ENCODE measurements at regions not wholly inside any gene's neighbourhood (a gene's known extent, or its start where the extent isn't known, plus 50 kb on each side); places are given as distances from the start of the nearest gene placed in this dataset.

DNA sequence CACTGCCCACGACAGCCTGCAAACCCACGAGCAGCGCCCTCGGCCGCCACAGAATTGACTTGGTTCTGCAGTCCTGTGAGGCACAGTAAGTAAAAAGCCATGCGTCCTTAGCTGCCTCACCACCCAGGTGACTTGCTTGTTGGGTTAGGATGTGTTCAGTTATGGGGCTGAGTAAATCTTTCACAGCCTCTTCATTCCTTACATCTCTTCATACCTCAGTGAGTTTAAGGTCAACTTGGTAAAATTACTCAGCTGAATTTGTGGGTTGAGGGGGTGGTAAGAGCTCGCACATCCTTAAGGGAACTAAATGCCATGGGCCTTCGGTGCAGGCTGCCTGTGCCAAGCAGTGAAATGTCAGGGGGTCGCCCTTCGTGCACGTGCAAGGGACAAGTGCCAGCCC is 165.2 kb upstream of the ALKAL2 start:
- no peak overlapping the region for H3K4me3 Mint-ChIP-seq
- H3K4me1 Mint-ChIP-seq: peaks cover 18% of the 10 kb centered on the region
- ATAC-seq: no peak

DNA sequence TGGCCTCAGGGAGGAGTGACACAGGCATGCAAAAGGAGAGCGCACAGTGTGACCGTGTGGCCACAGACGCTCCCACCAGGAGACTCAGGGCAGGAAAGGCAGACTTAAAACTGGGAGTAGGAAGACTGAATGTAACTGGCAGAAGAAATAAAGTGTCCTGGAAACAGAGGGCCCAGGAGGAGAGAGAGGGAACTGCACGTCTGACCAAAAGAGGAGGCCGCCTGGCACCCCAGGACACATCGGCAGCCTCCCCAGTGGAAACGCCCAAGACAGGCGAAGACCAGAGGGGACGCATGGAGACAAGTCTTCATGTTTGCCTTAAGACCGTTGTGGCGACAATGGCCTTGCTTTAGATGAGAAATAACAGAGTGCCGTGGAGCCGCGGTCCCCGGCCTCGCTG is 163.6 kb upstream of the ALKAL2 start:
- Mint-ChIP-seq H3K27ac (no peak overlapping the region), H3K9me3 (no peaks in the 10 kb centered on the region), H3K27me3 (peaks cover 18% of the 10 kb centered on the region), H3K4me1 (peaks cover 9% of the 10 kb centered on the region), H3K4me3 (no peak overlapping the region)
- no peak for ATAC-seq
- no peak for DNase-seq

More for the DNA sequence above, 165.2 kb upstream of the ALKAL2 start:
- H3K27ac Mint-ChIP-seq: no peak overlapping the region
- H3K27me3 Mint-ChIP-seq: peaks cover 35% of the 10 kb centered on the region
- H3K9me3 Mint-ChIP-seq: no peaks in the 10 kb centered on the region
- DNase-seq: no peak

DNA sequence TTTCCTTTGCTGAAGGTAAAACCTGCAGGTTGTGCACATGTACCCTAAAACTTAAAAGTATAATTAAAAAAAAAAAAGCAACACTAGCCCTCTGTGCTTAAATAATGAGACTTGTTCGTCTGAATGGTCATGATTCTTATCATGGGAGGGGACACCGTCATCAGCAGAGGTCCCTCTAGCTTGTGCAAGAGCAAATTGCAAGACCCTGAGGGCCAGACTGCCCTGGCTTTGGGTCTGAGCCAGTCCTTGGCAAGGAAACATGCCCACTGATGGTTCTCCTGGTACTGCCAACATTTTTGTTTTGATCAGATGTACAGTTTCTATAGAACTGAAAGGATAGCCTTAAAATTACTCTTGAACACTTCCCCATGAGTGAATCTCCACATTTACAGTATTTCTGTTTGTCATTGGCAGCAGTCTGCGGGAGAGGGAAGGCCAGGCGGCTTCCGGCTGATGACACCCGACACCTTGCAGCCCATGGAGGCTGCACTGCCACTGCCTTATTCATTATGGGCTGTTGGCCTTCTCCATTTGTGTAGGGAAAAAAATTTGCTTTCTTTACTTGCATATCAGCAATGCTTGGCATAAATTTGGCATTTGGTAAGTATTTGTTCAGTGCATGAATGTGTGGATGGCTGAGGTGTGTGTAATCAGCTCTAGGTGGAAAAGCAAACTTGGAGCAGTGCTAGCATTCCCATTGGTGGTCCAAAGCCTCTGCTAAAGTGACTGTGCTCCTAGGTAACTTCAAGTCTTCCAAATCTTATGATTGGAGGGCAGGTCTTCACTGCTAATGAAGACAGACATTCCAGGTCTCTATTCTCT is 161.6 kb upstream of the ALKAL2 start:
- H3K9me3 Mint-ChIP-seq: no peaks in the 10 kb centered on the region
- no peaks in the 10 kb centered on the region for H3K4me1 Mint-ChIP-seq
- no peak for ATAC-seq
- no peaks in the 10 kb centered on the region for H3K27me3 Mint-ChIP-seq
- no peak overlapping the region for H3K4me3 Mint-ChIP-seq
- H3K27ac Mint-ChIP-seq: no peak overlapping the region
- DNase-seq: no peak

DNA sequence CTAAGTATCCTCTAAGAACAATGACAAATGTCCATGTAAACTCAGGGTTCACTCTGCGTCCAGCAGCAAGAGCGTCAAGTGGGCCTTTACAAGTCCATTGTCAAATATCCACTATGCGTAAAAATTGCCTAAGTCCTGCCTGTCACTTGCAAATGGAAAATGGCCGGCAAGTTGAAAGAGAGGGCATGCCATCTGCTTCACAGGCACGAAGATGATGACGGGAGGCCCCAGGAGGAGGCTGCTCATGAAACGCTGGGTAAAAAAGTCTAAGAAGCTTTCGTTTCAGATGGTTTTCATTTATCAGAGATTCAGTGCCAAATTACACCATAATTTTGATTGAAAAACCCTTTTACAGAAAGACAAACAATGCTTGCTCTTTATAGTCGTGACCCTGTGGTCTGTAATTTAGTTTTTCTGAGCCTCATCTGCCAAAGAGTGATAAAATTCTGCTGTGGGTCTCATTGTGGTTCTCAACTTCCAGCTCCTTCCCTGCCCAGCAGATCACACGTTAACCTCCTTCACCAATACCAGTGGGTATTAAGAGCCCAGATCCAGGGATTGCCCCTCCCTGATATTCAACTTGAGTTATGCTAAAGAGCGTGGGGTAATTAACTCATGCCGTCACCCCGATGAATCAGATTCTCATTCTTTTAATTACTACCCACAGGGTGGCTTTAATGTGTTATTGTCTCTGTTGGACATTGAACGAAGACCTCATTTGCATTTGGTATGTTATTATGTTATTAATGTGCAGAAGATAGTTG is 160.2 kb upstream of the ALKAL2 start:
- H3K27me3 Mint-ChIP-seq: no peaks in the 10 kb centered on the region

DNA sequence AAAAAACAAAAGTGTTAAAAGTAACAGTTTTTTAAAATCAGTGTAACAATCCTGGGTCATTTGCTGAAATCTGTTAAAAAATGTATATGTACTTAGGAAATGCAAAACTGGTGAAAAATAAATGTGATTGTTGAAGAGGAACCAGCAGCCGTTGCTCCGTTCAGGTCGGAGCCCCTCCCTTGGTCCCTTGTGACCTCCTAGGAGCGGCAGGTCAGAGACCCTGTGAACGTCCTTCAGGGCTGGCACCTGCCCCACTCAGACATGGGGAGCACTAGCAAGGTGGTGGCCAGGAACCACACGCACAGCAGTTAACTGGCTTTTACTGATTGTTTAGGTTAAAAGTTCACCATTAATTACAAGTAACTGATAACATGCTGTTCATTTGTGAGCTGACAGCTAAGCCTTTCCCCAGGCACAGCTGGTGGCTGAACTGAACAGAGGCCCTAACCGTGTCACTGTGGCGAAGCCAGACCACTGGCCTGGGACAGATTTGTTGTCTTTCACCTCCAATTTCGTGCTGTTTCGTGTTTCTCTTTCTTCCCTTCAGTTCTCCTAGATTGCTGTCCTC is 159.2 kb upstream of the ALKAL2 start:
- no peaks in the 10 kb centered on the region for H3K27me3 Mint-ChIP-seq
- no peak overlapping the region for H3K27ac Mint-ChIP-seq
- ATAC-seq: no peak
- no peaks in the 10 kb centered on the region for H3K4me1 Mint-ChIP-seq
- H3K4me3 Mint-ChIP-seq: no peak overlapping the region
- no peak for DNase-seq
- no peaks in the 10 kb centered on the region for H3K9me3 Mint-ChIP-seq

More for the DNA sequence above, 160.2 kb upstream of the ALKAL2 start:
- Mint-ChIP-seq H3K9me3 (no peaks in the 10 kb centered on the region), H3K4me3 (no peak overlapping the region), H3K27ac (no peak overlapping the region), H3K4me1 (no peaks in the 10 kb centered on the region)
- no peak for ATAC-seq
- no peak for DNase-seq

DNA sequence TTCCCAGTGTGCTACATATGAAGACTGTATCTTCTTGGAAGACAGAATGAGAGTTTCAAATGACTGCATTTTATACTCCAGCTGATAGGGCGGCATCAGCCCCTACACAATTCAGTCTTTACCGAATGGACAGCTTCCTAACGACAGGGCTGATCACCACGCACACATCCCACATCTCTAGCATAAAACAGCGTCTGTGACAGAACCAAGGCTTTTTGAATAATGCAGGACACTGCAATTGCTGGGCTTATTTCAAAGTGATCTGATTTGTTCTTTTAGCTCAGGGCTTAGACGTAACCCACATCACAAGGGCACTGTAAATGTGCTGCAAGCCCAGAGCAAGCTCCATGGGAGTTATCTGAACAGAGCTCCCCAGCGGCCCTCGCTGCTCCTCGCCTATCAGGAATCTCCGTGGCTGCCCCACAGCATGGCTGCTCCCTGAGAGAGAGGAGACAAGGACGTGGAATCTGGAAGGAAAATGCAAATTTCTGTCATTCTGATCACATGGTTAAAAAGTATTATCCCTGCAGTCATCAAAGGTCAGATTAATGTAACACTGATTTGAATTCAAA is 158.5 kb upstream of the ALKAL2 start:
- H3K9me3 Mint-ChIP-seq: no peaks in the 10 kb centered on the region
- no peaks in the 10 kb centered on the region for H3K4me1 Mint-ChIP-seq
- H3K4me3 Mint-ChIP-seq: no peak overlapping the region
- no peaks in the 10 kb centered on the region for H3K27me3 Mint-ChIP-seq
- DNase-seq: no peak
- no peak for ATAC-seq
- H3K27ac Mint-ChIP-seq: peak overlapping the region in 1 of 2 donors; percentile 34

DNA sequence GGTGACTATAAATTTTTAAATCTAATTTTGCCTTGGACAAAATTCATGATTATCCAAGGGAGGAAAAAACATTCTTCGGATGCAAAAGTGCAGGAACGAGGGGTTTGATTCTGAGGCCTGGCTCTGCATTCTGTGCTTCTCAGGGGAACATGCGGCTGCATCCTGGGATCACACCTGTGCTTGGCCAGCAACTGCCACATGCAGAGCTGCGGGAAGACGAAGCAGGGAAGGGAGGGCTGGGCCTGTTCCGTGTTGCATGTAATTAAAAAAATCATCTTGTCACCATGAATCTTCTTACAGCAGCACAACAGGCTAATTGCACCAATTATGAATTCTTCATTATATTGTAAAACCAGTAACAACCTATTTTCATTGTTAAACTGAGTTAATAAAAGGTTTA is 158.0 kb upstream of the ALKAL2 start:
- DNase-seq: no peak
- ATAC-seq: no peak
- Mint-ChIP-seq H3K9me3 (no peaks in the 10 kb centered on the region), H3K4me1 (no peaks in the 10 kb centered on the region), H3K27me3 (no peaks in the 10 kb centered on the region), H3K27ac (no peak overlapping the region), H3K4me3 (no peak overlapping the region)

DNA sequence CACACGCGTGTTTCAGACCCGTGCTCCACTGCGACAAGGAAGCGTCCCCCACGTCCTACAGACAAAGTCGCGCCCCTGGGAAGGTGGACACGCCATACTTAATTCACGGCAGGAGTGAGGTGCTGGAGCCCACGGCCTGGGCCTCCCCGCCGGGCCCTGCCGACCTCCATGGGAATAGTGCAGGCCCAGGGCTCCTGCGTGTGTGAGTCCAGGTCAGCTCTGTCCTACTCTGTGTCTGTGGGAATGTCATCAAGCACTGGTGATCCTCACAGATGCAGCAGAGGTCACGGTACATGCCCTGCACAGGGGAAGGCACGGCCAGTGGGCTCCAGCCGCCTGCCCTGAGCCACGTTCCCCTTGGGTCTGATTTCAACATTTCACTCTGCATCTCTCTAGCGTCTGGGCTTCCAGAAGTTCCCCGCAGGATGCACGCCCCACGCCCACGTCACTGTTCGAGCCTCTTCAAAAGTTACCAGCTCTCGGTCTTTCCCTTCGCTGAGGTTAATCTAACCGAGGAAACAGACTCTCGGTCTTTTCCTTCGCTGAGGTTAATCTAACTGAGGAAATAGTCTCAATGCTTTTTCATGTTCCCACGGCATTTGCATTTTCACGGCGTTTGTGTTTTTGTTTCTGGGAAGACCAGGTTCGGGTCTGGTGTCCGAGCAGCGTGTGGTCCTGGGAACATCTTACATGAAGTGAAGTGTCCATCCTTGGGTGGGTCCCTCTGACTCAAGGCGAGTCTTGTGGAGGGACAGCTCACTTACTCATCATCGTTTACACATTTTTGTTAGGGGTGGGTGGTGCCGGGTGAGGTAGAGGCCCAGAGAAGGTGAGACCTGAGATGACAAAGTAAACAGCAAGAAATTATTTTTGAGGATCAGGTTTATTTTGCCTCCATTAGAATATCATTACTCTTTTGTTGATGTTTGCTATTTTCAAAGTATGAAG is 157.3 kb upstream of the ALKAL2 start:
- H3K4me3 Mint-ChIP-seq: peak overlapping the region in 1 of 2 donors; percentile 11
- H3K27me3 Mint-ChIP-seq: no peaks in the 10 kb centered on the region
- DNase-seq (no peak), ATAC-seq (peak; percentile 53)
- H3K9me3 Mint-ChIP-seq: no peaks in the 10 kb centered on the region
- no peak overlapping the region for H3K27ac Mint-ChIP-seq
- H3K4me1 Mint-ChIP-seq: no peaks in the 10 kb centered on the region

DNA sequence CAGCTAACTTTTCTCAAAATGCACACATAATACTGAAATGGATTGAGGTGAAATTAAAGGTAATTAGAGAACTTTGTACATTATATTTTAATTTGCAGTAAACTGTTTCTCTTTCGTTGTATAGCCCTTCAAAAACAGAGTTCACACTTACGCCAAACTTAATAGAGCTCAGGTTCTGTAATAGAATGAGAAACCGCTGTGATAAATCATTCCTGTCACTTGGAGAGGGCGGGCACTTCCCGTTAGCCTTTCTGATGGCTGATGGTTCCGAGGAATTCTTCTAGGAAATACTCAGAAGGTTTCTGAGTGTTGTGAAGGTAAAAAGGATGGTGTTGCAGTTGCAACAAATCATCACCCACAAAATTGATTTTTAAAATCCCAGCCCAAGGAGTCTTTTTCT is 155.8 kb upstream of the ALKAL2 start:
- ATAC-seq (no peak), DNase-seq (no peak)
- Mint-ChIP-seq H3K4me3 (no peak overlapping the region), H3K9me3 (no peaks in the 10 kb centered on the region), H3K4me1 (peaks cover under 1% of the 10 kb centered on the region), H3K27ac (no peak overlapping the region), H3K27me3 (no peaks in the 10 kb centered on the region)

DNA sequence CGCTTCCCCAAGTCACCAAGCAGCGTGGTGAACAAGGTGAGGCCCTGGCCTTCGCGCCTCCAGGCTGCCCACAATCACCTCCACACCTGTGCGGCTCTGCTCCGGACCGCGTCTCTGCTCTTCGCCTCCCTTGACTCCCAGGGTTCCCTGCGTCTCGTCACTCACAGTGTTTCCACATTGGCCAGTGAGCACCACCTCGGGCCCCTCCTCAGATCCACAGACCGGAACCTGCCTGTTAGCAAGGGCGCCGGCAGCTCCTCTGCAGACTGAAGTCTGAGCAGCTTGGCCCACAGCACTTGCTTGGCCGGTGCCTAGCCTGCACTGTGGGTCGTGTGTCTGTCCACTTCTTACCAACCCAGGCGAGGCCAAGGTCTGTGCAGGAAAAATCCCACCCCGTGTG is 155.3 kb upstream of the ALKAL2 start:
- DNase-seq (no peak), ATAC-seq (no peak)
- Mint-ChIP-seq H3K27ac (no peak overlapping the region), H3K9me3 (no peaks in the 10 kb centered on the region), H3K27me3 (no peaks in the 10 kb centered on the region), H3K4me1 (peaks cover 6% of the 10 kb centered on the region), H3K4me3 (no peak overlapping the region)

DNA sequence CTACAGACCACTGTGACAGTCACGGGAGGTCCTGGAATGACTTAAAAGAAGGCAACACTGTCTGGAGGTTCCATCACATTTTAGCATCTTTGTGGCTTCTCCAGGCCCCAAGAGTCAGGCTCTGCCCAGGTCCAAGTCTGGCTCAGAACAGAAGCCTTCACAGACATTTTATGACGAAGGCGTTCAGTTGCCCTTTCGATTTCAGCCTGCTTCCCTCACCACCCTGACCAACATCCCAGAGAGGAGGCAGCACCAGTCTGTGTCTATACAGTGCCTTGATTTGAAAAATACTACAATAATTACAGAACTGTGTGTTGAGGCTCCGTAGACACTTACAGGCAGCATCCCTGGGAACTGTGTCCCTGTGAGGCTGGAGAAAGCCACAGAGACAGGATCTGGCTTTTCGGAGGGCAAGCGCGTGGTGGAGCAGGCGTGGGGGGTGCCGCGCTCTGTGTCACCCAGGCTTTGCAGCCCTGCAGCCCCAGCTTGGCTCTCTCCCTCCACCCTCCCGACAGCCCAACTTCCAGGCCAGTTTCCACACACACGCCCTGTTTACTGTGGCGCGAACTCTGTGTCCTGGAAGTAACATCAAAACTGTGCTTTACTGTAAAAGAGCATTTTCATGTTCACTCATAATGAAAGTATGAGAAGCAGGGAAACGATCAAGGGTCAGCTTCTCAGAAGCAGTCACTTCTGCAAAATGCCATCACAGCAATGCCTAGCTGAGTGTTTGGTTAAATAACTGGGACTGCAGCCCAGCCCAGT is 153.5 kb upstream of the ALKAL2 start:
- no peak for ATAC-seq
- H3K27ac Mint-ChIP-seq: peak overlapping the region; percentile 34 to 72
- H3K27me3 Mint-ChIP-seq: no peaks in the 10 kb centered on the region
- H3K4me3 Mint-ChIP-seq: no peak overlapping the region
- no peaks in the 10 kb centered on the region for H3K9me3 Mint-ChIP-seq
- H3K4me1 Mint-ChIP-seq: peaks cover 15% of the 10 kb centered on the region
- no peak for DNase-seq

DNA sequence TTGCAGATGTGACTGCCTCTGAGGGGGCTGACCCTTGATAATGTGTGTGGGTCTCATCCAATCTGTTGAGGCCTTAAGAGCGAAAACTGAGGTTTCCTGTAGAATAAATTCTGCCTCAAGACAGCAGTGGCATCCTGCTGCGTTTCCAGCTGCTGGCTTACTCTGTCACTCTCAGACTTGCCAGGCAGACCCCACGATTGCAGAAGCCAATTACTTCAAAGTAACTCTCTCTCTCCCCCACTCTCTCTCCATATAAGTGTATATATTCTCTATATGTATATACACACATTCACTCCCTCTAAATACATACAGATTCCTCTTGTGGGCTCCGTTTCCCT is 152.5 kb upstream of the ALKAL2 start:
- Mint-ChIP-seq H3K4me3 (no peak overlapping the region), H3K9me3 (no peaks in the 10 kb centered on the region), H3K4me1 (peaks cover 15% of the 10 kb centered on the region), H3K27ac (no peak overlapping the region), H3K27me3 (no peaks in the 10 kb centered on the region)
- no peak for ATAC-seq
- no peak for DNase-seq

DNA sequence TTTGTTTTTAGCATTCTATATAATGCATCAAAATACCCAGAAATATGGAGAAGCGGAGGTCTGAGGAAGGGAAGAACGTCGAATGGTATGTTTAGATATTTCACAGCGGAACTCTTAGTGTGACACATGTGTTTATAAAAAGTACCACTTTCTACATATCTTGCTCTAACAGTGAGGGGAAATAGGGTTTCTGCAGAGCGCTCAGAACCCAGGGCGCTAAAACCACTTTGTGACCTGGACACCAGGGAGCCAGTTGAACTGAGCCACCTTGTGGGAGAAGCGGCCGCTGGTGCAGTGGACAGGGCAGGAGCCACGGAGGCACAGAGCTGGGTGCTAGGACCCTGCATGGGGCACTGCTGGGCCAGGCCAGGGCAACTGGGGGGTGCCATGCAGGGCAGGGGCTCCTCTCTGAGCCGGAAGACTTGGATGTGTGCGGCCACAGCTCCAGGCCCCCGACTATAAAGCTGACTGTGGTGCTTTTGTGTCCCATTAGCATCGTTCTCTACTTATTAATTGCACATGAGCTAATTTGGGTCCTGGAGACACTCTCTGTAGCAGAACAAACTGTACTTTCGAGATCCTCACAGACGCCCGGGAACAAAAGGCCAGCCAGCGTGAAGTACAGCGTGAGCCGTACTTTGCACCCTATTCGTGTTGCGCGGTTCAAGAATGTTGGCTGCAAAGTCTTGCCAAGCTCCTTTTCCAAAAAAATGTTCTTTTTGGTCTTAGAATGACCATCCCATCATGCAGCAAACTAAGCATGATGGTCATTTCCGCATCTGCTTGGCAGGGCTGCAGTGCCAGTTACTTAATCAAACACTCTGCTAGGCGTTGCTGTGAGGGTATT is 151.9 kb upstream of the ALKAL2 start:
- Mint-ChIP-seq H3K9me3 (no peaks in the 10 kb centered on the region), H3K27ac (no peak overlapping the region), H3K4me1 (peaks cover 18% of the 10 kb centered on the region), H3K27me3 (no peaks in the 10 kb centered on the region), H3K4me3 (no peak overlapping the region)
- DNase-seq (no peak), ATAC-seq (no peak)

DNA sequence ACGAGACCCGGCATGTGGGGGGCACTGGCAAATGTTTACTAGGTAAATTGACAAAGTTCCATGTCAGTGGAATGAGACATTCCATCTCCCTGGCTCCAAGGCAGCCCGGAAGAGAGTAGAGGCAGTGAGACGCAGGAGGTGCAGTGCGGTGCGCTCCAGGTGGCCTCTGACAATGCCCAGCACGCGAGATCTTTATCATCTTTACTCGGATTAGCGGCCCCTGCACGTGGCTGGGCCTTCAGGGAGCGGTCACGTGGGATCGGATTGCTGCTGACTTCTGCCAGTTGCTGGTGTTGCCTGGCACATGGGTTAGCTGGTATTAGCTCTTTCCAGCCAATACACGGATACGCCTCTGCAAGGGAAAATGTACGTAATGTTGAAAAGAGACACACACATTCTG is 151.2 kb upstream of the ALKAL2 start:
- no peak overlapping the region for H3K4me3 Mint-ChIP-seq
- no peak overlapping the region for H3K27ac Mint-ChIP-seq
- no peaks in the 10 kb centered on the region for H3K27me3 Mint-ChIP-seq
- ATAC-seq (no peak), DNase-seq (no peak)
- H3K4me1 Mint-ChIP-seq: peaks cover 20% of the 10 kb centered on the region
- no peaks in the 10 kb centered on the region for H3K9me3 Mint-ChIP-seq

All from stimulated activated naive CD8-positive, alpha-beta T cell treated with anti-CD3 and anti-CD28 coated beads, Interleukin-15, amount 100 ng/mL, for 72 hours (primary cell).